ENCODE measurements at regions not wholly inside any gene's neighbourhood (a gene's known extent, or its start where the extent isn't known, plus 50 kb on each side); places are given as distances from the start of the nearest gene placed in this dataset.

GRCh38 chr4:134501973-134502643 lies 300.5 kb upstream of the PABPC4L start:
- TF ChIP-seq TAF1 (IDR thresholded peaks at IDR 0.05; ENCODE audit: low read depth) (no peak), CREB1 (IDR thresholded peaks at IDR 0.05; ENCODE audit: low read depth) (no peak), USF1 (IDR thresholded peaks at IDR 0.05) (no peak), FOXM1 (IDR thresholded peaks at IDR 0.05; ENCODE audit: borderline replicate concordance, low read depth) (no peak), MAX (IDR thresholded peaks at IDR 0.05) (no peak), EGR1 (IDR thresholded peaks at IDR 0.05) (no peak), TEAD4 (IDR thresholded peaks at IDR 0.05) (no peak), EP300 (IDR thresholded peaks at IDR 0.05; ENCODE audit: borderline replicate concordance) (no peak), CEBPB (IDR thresholded peaks at IDR 0.05) (no peak), YY1 (IDR thresholded peaks at IDR 0.05; ENCODE audit: low read depth) (no peak), ZBTB7A (IDR thresholded peaks at IDR 0.05; ENCODE audit: low read depth) (no peak), NFIC (IDR thresholded peaks at IDR 0.05) (no peak), REST (IDR thresholded peaks at IDR 0.05; ENCODE audit: low read depth) (no peak)

- no peak for TF ChIP-seq TEAD4 (IDR thresholded peaks at IDR 0.05)
- TF ChIP-seq CREB1 (IDR thresholded peaks at IDR 0.05; ENCODE audit: low read depth): no peak
- TF ChIP-seq USF1 (IDR thresholded peaks at IDR 0.05): no peak
- TF ChIP-seq REST (IDR thresholded peaks at IDR 0.05; ENCODE audit: low read depth): no peak
- TF ChIP-seq TAF1 (IDR thresholded peaks at IDR 0.05; ENCODE audit: low read depth): no peak
- no peak for TF ChIP-seq YY1 (IDR thresholded peaks at IDR 0.05; ENCODE audit: low read depth)
- no peak for TF ChIP-seq RAD21 (IDR thresholded peaks at IDR 0.05; ENCODE audit: low read depth)
- TF ChIP-seq MAX (IDR thresholded peaks at IDR 0.05): no peak
- no peak for TF ChIP-seq EP300 (IDR thresholded peaks at IDR 0.05; ENCODE audit: borderline replicate concordance)
- no peak for TF ChIP-seq ZBTB7A (IDR thresholded peaks at IDR 0.05; ENCODE audit: low read depth)
These were observed 297.5 kb upstream of the PABPC4L start for GRCh38 chr4:134499074-134499473.

GRCh38 chr4:134490863-134491262 lies 289.3 kb upstream of the PABPC4L start:
- no peak for TF ChIP-seq CREB1 (IDR thresholded peaks at IDR 0.05; ENCODE audit: low read depth)
- no peak for TF ChIP-seq YY1 (IDR thresholded peaks at IDR 0.05; ENCODE audit: low read depth)

GRCh38 chr4:134471569-134471968 lies 270.0 kb upstream of the PABPC4L start:
- no peak for TF ChIP-seq TEAD4 (IDR thresholded peaks at IDR 0.05)
- no peak for TF ChIP-seq USF1 (IDR thresholded peaks at IDR 0.05)
- TF ChIP-seq REST (IDR thresholded peaks at IDR 0.05; ENCODE audit: low read depth): no peak
- TF ChIP-seq EGR1 (IDR thresholded peaks at IDR 0.05): no peak
- TF ChIP-seq CREB1 (IDR thresholded peaks at IDR 0.05; ENCODE audit: low read depth): no peak
- no peak for TF ChIP-seq FOXM1 (IDR thresholded peaks at IDR 0.05; ENCODE audit: borderline replicate concordance, low read depth)
- no peak for TF ChIP-seq TAF1 (IDR thresholded peaks at IDR 0.05; ENCODE audit: low read depth)
- TF ChIP-seq NFIC (IDR thresholded peaks at IDR 0.05): no peak
- no peak for TF ChIP-seq RAD21 (IDR thresholded peaks at IDR 0.05; ENCODE audit: low read depth)
- TF ChIP-seq CEBPB (IDR thresholded peaks at IDR 0.05): no peak
- TF ChIP-seq EP300 (IDR thresholded peaks at IDR 0.05; ENCODE audit: borderline replicate concordance): no peak
- no peak for TF ChIP-seq TCF12 (IDR thresholded peaks at IDR 0.05; ENCODE audit: low read depth)
- TF ChIP-seq ZBTB7A (IDR thresholded peaks at IDR 0.05; ENCODE audit: low read depth): no peak
- TF ChIP-seq YY1 (IDR thresholded peaks at IDR 0.05; ENCODE audit: low read depth): no peak
